Body of pancreas (tissue), 4 donors: ENCODE measurements at regions not wholly inside any gene's neighbourhood (a gene's known extent, or its start where the extent isn't known, plus 50 kb on each side); places are given as distances from the start of the nearest gene placed in this dataset.

Experiments used
- POLR2A ChIP-seq, 3 donors: fragments of 450-650 bp; IDR thresholded peaks; one replicate each; pipeline ENCODE4 v1.6.1; 2016; ENCODE audit warnings: antibody characterized with exemption in 3 of 3, mild to moderate bottlenecking in 2 of 3
- TF ChIP-seq, protein P1 (sequence below), 7 experiments: fragments of 450-650 bp in 4 of 7; fragments of 200-600 bp in 3 of 7; sonication (generic) in 3 of 7; IDR thresholded peaks; one replicate each; pipeline ENCODE4 v1.5.1; 2016 to 2019; ENCODE audit warnings: antibody characterized with exemption in 7 of 7

DNA sequence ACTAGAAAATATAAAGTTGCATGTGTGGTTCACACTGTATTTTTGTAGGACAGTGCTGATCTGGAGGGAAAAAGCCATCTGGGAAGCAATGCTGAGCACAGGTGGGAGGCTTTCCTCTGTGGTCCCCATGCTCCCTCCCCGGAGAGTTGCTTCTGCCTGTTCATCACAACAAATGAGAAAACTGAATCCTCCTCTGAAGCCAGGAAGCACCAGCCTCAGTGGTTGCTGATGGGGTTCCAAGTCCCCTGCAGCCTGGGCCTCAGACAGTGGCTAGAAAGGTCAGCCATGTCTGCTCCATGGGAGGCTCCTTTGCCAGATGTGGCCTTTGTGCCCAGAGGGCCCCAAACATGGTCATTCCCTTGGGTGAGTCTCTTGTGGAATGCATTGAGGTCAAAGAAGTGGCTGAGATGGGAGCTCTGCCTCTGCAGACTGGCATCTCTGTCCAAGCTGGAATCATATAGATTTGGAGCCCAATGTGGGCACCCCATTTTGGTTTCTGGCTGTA lies 77.6 kb downstream of the C5orf15 start:
- TF ChIP-seq, protein P1, sequence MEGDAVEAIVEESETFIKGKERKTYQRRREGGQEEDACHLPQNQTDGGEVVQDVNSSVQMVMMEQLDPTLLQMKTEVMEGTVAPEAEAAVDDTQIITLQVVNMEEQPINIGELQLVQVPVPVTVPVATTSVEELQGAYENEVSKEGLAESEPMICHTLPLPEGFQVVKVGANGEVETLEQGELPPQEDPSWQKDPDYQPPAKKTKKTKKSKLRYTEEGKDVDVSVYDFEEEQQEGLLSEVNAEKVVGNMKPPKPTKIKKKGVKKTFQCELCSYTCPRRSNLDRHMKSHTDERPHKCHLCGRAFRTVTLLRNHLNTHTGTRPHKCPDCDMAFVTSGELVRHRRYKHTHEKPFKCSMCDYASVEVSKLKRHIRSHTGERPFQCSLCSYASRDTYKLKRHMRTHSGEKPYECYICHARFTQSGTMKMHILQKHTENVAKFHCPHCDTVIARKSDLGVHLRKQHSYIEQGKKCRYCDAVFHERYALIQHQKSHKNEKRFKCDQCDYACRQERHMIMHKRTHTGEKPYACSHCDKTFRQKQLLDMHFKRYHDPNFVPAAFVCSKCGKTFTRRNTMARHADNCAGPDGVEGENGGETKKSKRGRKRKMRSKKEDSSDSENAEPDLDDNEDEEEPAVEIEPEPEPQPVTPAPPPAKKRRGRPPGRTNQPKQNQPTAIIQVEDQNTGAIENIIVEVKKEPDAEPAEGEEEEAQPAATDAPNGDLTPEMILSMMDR (IDR thresholded peaks at IDR 0.05) = no peak
- TF ChIP-seq POLR2A (IDR thresholded peaks at IDR 0.05) = no peak
